IMR-90 (cell line): ENCODE measurements at regions not wholly inside any gene's neighbourhood (a gene's known extent, or its start where the extent isn't known, plus 50 kb on each side); places are given as distances from the start of the nearest gene placed in this dataset.

Experiments
- CEBPB ChIP-seq: IDR thresholded peaks from 2 replicates; pipeline ENCODE4 v1.6.1; 2012; ENCODE audit warnings: low read depth, low read length, improper control_type of control experiment
- CTCF ChIP-seq: conservative IDR thresholded peaks from 2 replicates; pipeline ENCODE4 v1.5.1; 2012; ENCODE audit warnings: mild to moderate bottlenecking, low read depth, low read length, improper control_type of control experiment
- ELK1 ChIP-seq: fragments of 150-350 bp; IDR thresholded peaks from 2 replicates; pipeline ENCODE4 v1.6.1; 2016; ENCODE audit warnings: low read depth, mild to moderate bottlenecking, low read length, moderate library complexity, borderline replicate concordance
- FOS ChIP-seq: fragments of 150-350 bp; IDR thresholded peaks from 2 replicates; pipeline ENCODE4 v1.6.1; 2016; ENCODE audit warnings: low read depth, low read length
- MAZ ChIP-seq: IDR thresholded peaks from 2 replicates; pipeline ENCODE4 v1.6.1; 2012; ENCODE audit warnings: low read depth, mild to moderate bottlenecking, low read length, improper control_type of control experiment, moderate library complexity, borderline replicate concordance
- MXI1 ChIP-seq: IDR thresholded peaks from 2 replicates; pipeline ENCODE4 v1.6.1; 2012; ENCODE audit warnings: low read depth, mild to moderate bottlenecking, low read length, moderate library complexity, borderline replicate concordance
- POLR2A ChIP-seq: IDR thresholded peaks from 2 replicates; pipeline ENCODE4 v1.6.1; 2012; ENCODE audit warnings: mild to moderate bottlenecking, low read depth, low read length
- RAD21 ChIP-seq: IDR thresholded peaks from 2 replicates; pipeline ENCODE4 v1.6.1; 2012; ENCODE audit warnings: low read length, improper control_type of control experiment
- RCOR1 ChIP-seq: IDR thresholded peaks from 2 replicates; pipeline ENCODE4 v1.6.1; 2012; ENCODE audit warnings: mild to moderate bottlenecking, low read length, improper control_type of control experiment; ENCODE audit not compliant: insufficient replicate concordance
- RFX5 ChIP-seq: IDR thresholded peaks from 2 replicates; pipeline ENCODE4 v1.8.0; 2012; ENCODE audit warnings: low read depth, mild to moderate bottlenecking, low read length, moderate library complexity
- SMC3 ChIP-seq: fragments of 150-350 bp; IDR thresholded peaks from 2 replicates; pipeline ENCODE4 v1.6.1; 2016; ENCODE audit warnings: low read depth, mild to moderate bottlenecking, antibody characterized with exemption, low read length, moderate library complexity
- USF2 ChIP-seq: fragments of 150-350 bp; IDR thresholded peaks from 2 replicates; pipeline ENCODE4 v1.6.1; 2017; ENCODE audit warnings: mild to moderate bottlenecking, antibody characterized with exemption, low read length, low read depth

- TF ChIP-seq POLR2A (no peak), CTCF (no peak), RFX5 (no peak), USF2 (no peak), SMC3 (no peak), RCOR1 (no peak), CEBPB (no peak), MXI1 (no peak), FOS (no peak), RAD21 (no peak), ELK1 (no peak), MAZ (no peak)
Observed at GRCh38 chr3:163543662-163544061, 1534.6 kb downstream of the SI start.
